Psoas muscle (tissue), 7 donors: ENCODE measurements at regions not wholly inside any gene's neighbourhood (a gene's known extent, or its start where the extent isn't known, plus 50 kb on each side); places are given as distances from the start of the nearest gene placed in this dataset.

Experiments
- ATAC-seq, 4 donors: fragments of 200-7000 bp; cut with Tn5 transposase; one replicate each; pipeline ENCODE4 v1.9.1; 2020; ENCODE audit warnings: moderate library complexity in 3 of 4, mild to moderate bottlenecking in 2 of 4
- DNase-seq, 2 donors: peaks; one replicate each; pipeline ENCODE4 v3.0.0-alpha.2; 2020
- H3K27ac ChIP-seq: fragments of 200-600 bp; one replicate; pipeline ENCODE4 v1.8.0; 2022
- H3K27me3 ChIP-seq, 3 donors: fragments of 200-600 bp in 1 of 3; one replicate each; pipeline versions ENCODE4 v1.6.1 to v1.8.0; 2013 to 2022; ENCODE audit warnings: low read length in 2 of 3, mild to moderate bottlenecking in 2 of 3, moderate library complexity in 1 of 3; ENCODE audit not compliant: insufficient read depth in 3 of 3
- H3K36me3 ChIP-seq, 2 donors: fragments of 200-600 bp in 1 of 2; one replicate each; pipeline versions ENCODE4 v1.6.1 to v1.8.0; 2013 to 2022; ENCODE audit warnings: low read depth in 1 of 2, mild to moderate bottlenecking in 1 of 2, moderate library complexity in 1 of 2; ENCODE audit not compliant: insufficient read depth in 1 of 2
- H3K4me1 ChIP-seq: fragments of 200-600 bp; one replicate; pipeline ENCODE4 v1.8.0; 2022
- H3K4me3 ChIP-seq: fragments of 200-600 bp; one replicate; pipeline ENCODE4 v1.8.0; 2022; ENCODE audit warnings: mild to moderate bottlenecking
- H3K9me3 ChIP-seq: fragments of 200-600 bp; one replicate; pipeline ENCODE4 v1.8.0; 2022
- CTCF ChIP-seq: fragments of 200-600 bp; IDR thresholded peaks from one replicate; pipeline ENCODE4 v1.8.0; 2022; ENCODE audit warnings: antibody characterized with exemption
- WGBS, 3 donors: extraction: QIAGEN DNeasy Blood & Tissue Kit; methylation state at CpG; one replicate each; pipeline versions ENCODE4 v1.1.6 to v1.1.7; 2013; 5-methylcytosine and 5-hydroxymethylcytosine counted together
- intact Hi-C, 2 donors: fragments of 100-400 bp; cut with DNase I; formaldehyde crosslinking; loops; one replicate each; pipeline versions ENCODE4 v1.11.0 to v1.14.2; 2022
- donor health status: healthy with polysubstance abuse.
- donor health status: DM: no; HTN: no; CAD: no; lungs with moderate emphysema.
- donor health status: Bipolar disorder and iron deficiency.
- donor health status: healthy.
- donor health status: DM: yes; HTN: yes; CAD: no.
- donor health status: DM: no; HTN: no; CAD: no.
- donor health status: DM: yes; HTN: yes; CAD: no.

- Histone ChIP-seq H3K36me3 (no peaks in the 10 kb centered on the region), H3K4me3 (no peak overlapping the region), H3K27ac (no peak overlapping the region), H3K27me3 (peaks cover 0 to 73% (median 16%) of the 10 kb centered on the region in 3 donors), H3K4me1 (no peaks in the 10 kb centered on the region), H3K9me3 (no peaks in the 10 kb centered on the region)
- no peak for ATAC-seq
- DNase-seq = no peak
- intact Hi-C loops = no loop called here
- no peak for TF ChIP-seq CTCF
- WGBS, 3 donors = 16 to 23% (median 18%) methylated on average over 25 to 28 of the region's 28 CpGs
Observed at GRCh38 chr1:22350924-22351767, 100.5 kb upstream of the ZBTB40 start.

- Histone ChIP-seq H3K4me1 (no peaks in the 10 kb centered on the region), H3K27ac (no peak overlapping the region), H3K9me3 (no peaks in the 10 kb centered on the region), H3K4me3 (no peak overlapping the region), H3K27me3 (peaks cover 0 to 78% (median 16%) of the 10 kb centered on the region in 3 donors), H3K36me3 (no peaks in the 10 kb centered on the region)
- DNase-seq = no peak
- no peak for ATAC-seq
- WGBS, 3 donors = 16 to 20% (median 16%) methylated on average over 11 of the region's 11 CpGs
- TF ChIP-seq CTCF = no peak
- intact Hi-C loops = no loop called here
Observed at GRCh38 chr1:22351768-22352080, 99.9 kb upstream of the ZBTB40 start.

GRCh38 chr1:22352355-22352754 is 99.3 kb upstream of the ZBTB40 start:
- no peak for ATAC-seq
- Histone ChIP-seq H3K9me3 (no peaks in the 10 kb centered on the region), H3K36me3 (no peaks in the 10 kb centered on the region), H3K4me1 (no peaks in the 10 kb centered on the region), H3K27me3 (peaks cover 0 to 85% (median 16%) of the 10 kb centered on the region in 3 donors), H3K4me3 (no peak overlapping the region), H3K27ac (no peak overlapping the region)
- no peak for TF ChIP-seq CTCF
- intact Hi-C loops = no loop called here
- 72 to 88% (median 84%) methylated on average over 6 of the region's 6 CpGs for WGBS, 3 donors
- no peak for DNase-seq

- WGBS, 3 donors = 89 to 91% (median 90%) methylated on average over 7 of the region's 7 CpGs
- no peaks in the 10 kb centered on the region for H3K4me1 ChIP-seq
- ATAC-seq (no peak), DNase-seq (no peak)
- H3K4me3 ChIP-seq = no peak overlapping the region
- no peak overlapping the region for H3K27ac ChIP-seq
- no peaks in the 10 kb centered on the region for H3K9me3 ChIP-seq
- intact Hi-C loops = no loop called here
- no peaks in the 10 kb centered on the region for H3K36me3 ChIP-seq
- peaks cover 0 to 87% (median 16%) of the 10 kb centered on the region in 3 donors for H3K27me3 ChIP-seq
- no peak for TF ChIP-seq CTCF
Observed at GRCh38 chr1:22352896-22353295, 98.8 kb upstream of the ZBTB40 start.

DNA sequence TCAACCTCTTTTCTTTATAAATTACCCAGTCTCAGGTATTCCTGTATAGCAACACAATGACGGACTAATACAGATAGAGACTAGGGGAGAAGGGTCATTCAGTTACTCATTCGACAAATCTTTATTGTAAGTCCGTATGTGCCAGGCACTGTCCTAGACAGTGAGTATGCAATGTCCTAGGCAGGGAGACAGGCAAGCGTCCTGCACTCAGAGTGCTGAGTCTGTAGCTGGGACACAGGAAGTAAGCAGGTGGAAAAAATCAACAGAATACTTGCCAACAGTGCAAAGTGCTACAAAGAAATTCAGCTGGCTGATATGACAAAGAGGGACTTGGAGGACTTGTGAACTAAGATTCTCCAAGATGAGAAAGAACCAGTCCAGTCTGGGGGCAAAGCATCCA is 92.2 kb upstream of the ZBTB40 start:
- intact Hi-C loops = no loop called here
- TF ChIP-seq CTCF = no peak
- H3K9me3 ChIP-seq = no peaks in the 10 kb centered on the region
- H3K27ac ChIP-seq = no peak overlapping the region
- 68 to 81% (median 75%) methylated on average over 4 of the region's 4 CpGs for WGBS, 3 donors
- H3K4me3 ChIP-seq = no peak overlapping the region
- no peaks in the 10 kb centered on the region for H3K4me1 ChIP-seq
- ATAC-seq = no peak
- DNase-seq = no peak
- H3K27me3 ChIP-seq = peaks cover 5 to 67% (median 12%) of the 10 kb centered on the region in 3 donors
- no peaks in the 10 kb centered on the region for H3K36me3 ChIP-seq
